ENCODE measurements at regions not wholly inside any gene's neighbourhood (a gene's known extent, or its start where the extent isn't known, plus 50 kb on each side); places are given as distances from the start of the nearest gene placed in this dataset.

DNA sequence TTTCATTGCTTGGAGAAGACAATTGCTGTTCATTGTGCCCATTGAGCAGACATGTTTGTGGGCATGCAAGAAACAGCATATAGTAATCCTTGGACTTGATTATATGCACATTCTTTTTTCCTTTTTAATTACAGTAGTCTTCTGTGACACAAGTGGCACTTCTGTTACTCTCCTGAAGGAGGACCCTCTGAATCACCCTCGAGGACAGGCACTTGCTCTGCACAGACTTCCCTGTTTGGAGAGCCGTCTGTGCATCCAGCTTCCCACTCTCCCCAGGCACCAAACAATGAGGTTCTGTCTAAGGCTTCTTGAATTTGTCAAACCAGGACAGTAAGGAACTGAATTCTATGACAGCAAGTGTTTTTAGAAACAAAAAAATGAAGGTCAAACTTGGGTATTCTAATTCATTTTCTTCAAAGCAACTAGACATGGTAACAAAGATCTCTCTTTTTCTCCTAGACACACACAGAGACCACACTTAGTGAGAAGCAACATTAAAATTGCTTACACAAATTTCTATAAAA is 844.6 kb upstream of the ID2 start (continued):
- TF ChIP-seq, protein P1, sequence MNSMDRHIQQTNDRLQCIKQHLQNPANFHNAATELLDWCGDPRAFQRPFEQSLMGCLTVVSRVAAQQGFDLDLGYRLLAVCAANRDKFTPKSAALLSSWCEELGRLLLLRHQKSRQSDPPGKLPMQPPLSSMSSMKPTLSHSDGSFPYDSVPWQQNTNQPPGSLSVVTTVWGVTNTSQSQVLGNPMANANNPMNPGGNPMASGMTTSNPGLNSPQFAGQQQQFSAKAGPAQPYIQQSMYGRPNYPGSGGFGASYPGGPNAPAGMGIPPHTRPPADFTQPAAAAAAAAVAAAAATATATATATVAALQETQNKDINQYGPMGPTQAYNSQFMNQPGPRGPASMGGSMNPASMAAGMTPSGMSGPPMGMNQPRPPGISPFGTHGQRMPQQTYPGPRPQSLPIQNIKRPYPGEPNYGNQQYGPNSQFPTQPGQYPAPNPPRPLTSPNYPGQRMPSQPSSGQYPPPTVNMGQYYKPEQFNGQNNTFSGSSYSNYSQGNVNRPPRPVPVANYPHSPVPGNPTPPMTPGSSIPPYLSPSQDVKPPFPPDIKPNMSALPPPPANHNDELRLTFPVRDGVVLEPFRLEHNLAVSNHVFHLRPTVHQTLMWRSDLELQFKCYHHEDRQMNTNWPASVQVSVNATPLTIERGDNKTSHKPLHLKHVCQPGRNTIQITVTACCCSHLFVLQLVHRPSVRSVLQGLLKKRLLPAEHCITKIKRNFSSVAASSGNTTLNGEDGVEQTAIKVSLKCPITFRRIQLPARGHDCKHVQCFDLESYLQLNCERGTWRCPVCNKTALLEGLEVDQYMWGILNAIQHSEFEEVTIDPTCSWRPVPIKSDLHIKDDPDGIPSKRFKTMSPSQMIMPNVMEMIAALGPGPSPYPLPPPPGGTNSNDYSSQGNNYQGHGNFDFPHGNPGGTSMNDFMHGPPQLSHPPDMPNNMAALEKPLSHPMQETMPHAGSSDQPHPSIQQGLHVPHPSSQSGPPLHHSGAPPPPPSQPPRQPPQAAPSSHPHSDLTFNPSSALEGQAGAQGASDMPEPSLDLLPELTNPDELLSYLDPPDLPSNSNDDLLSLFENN (IDR thresholded peaks at IDR 0.05; ENCODE audit: low read depth in 2 of 2, low read length in 2 of 2): no peak
- no peak for TF ChIP-seq CBFA2T2 (conservative IDR thresholded peaks at IDR 0.05)
- TF ChIP-seq ZKSCAN8 (CRISPR knock-in tag; IDR thresholded peaks at IDR 0.05): no peak
- TF ChIP-seq, protein P2, sequence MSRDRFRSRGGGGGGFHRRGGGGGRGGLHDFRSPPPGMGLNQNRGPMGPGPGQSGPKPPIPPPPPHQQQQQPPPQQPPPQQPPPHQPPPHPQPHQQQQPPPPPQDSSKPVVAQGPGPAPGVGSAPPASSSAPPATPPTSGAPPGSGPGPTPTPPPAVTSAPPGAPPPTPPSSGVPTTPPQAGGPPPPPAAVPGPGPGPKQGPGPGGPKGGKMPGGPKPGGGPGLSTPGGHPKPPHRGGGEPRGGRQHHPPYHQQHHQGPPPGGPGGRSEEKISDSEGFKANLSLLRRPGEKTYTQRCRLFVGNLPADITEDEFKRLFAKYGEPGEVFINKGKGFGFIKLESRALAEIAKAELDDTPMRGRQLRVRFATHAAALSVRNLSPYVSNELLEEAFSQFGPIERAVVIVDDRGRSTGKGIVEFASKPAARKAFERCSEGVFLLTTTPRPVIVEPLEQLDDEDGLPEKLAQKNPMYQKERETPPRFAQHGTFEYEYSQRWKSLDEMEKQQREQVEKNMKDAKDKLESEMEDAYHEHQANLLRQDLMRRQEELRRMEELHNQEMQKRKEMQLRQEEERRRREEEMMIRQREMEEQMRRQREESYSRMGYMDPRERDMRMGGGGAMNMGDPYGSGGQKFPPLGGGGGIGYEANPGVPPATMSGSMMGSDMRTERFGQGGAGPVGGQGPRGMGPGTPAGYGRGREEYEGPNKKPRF (IDR thresholded peaks at IDR 0.05; ENCODE audit: low read depth, low read length): no peak
- TF ChIP-seq SRSF7 (optimal IDR thresholded peaks at IDR 0.05; ENCODE audit: low read depth, low read length): no peak

DNA sequence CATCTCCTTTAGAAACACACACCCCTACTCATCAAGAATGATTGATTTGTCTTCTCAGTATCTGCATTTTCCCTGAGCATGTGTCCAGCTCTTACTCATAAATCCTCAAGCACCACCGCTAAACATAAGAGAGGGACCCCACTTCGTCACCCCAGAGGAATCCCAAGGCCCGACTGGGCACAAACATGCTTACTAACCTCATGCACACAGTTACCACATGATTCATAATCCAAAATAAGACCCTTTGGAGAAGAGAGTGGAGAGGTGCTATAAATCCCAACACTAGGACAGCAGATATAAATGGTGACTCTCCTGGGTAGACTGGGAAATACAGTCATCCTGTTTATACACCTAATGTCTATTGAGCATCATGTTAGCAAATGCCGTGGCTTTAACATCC is 843.2 kb upstream of the ID2 start:
- in situ Hi-C loops (cut with MboI) (no loop called here), intact Hi-C loops (cut with micrococcal nuclease) (no loop called here)
- ChIA-PET POLR2A (no interaction called here), CTCF (ENCODE audit: low intra/inter-chr PET ratio) (no interaction called here)
- Histone ChIP-seq H3K4me3 (no peak overlapping the region), H2AFZ (ENCODE audit: low read depth, low read length) (no peak overlapping the region), H3K36me3 (ENCODE audit: control insufficient read depth, insufficient read depth, low read length) (no peaks in the 10 kb centered on the region), H3K9me1 (ENCODE audit: control insufficient read depth, insufficient read depth, low read length) (no peaks in the 10 kb centered on the region), H4K20me1 (replicated peaks; ENCODE audit: control insufficient read depth, insufficient read depth, low read length) (no peaks in the 10 kb centered on the region), H3K9me3 (replicated peaks; ENCODE audit: control insufficient read depth, insufficient read depth, low read depth, low read length) (no peaks in the 10 kb centered on the region), H3K4me2 (ENCODE audit: insufficient read depth, low read length) (no peak overlapping the region), H3K27me3 (ENCODE audit: control insufficient read depth in 2 of 2, insufficient read depth in 2 of 2, low read length in 2 of 2) (no peaks in the 10 kb centered on the region), H3K9ac (ENCODE audit: insufficient read depth in 1 of 2, low read depth in 2 of 2, low read length in 2 of 2) (no peak overlapping the region), H3K4me1 (replicated peaks in 1 of 2; ENCODE audit: control insufficient read depth in 2 of 2, insufficient read depth in 2 of 2, low read length in 2 of 2) (no peaks in the 10 kb centered on the region), H3K79me2 (ENCODE audit: control insufficient read depth, insufficient read depth, low read length) (no peaks in the 10 kb centered on the region), H3K27ac (ENCODE audit: extremely low read depth, low read depth, low read length) (no peak overlapping the region)
- BruUV-seq (replicated peaks): no TSS peak
- 0% methylated on average over 4 of the region's 4 CpGs for WGBS (ENCODE audit: insufficient coverage, low coverage, missing lambda C conversion rate)
- FAIRE-seq: no peak
- ATAC-seq: no peak
- DNase-seq (ENCODE audit: extremely low read depth in 1 of 4, low spot score in 3 of 4): no peak
- no peak for TF ChIP-seq TCFL5 (CRISPR knock-in tag; conservative IDR thresholded peaks at IDR 0.05)
- no peak for TF ChIP-seq ESRRB (CRISPR knock-in tag; IDR thresholded peaks at IDR 0.05; ENCODE audit: borderline replicate concordance)
- no peak for TF ChIP-seq ZNF668 (CRISPR knock-in tag; IDR thresholded peaks at IDR 0.05)
- no peak for TF ChIP-seq HSF4 (CRISPR knock-in tag; IDR thresholded peaks at IDR 0.05; ENCODE audit: borderline replicate concordance)
- TF ChIP-seq, protein P3, sequence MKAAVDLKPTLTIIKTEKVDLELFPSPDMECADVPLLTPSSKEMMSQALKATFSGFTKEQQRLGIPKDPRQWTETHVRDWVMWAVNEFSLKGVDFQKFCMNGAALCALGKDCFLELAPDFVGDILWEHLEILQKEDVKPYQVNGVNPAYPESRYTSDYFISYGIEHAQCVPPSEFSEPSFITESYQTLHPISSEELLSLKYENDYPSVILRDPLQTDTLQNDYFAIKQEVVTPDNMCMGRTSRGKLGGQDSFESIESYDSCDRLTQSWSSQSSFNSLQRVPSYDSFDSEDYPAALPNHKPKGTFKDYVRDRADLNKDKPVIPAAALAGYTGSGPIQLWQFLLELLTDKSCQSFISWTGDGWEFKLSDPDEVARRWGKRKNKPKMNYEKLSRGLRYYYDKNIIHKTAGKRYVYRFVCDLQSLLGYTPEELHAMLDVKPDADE (conservative IDR thresholded peaks at IDR 0.05; ENCODE audit: control insufficient read depth, low read depth, low read length): no peak
- no peak for TF ChIP-seq MTA2 (IDR thresholded peaks at IDR 0.05; ENCODE audit: low read depth)
- TF ChIP-seq, protein P4, sequence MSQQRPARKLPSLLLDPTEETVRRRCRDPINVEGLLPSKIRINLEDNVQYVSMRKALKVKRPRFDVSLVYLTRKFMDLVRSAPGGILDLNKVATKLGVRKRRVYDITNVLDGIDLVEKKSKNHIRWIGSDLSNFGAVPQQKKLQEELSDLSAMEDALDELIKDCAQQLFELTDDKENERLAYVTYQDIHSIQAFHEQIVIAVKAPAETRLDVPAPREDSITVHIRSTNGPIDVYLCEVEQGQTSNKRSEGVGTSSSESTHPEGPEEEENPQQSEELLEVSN (IDR thresholded peaks at IDR 0.05; ENCODE audit: borderline replicate concordance in 1 of 2, extremely low read depth in 1 of 2, insufficient read depth in 1 of 2, insufficient read length in 1 of 2, low read depth in 1 of 2, low read length in 1 of 2, poor library complexity in 1 of 2, severe bottlenecking in 1 of 2): no peak
- no peak for TF ChIP-seq GATA2 (CRISPR knock-in tag; IDR thresholded peaks at IDR 0.05)

Data from K562 (cell line).